PC-3 (cell line): ENCODE measurements at regions not wholly inside any gene's neighbourhood (a gene's known extent, or its start where the extent isn't known, plus 50 kb on each side); places are given as distances from the start of the nearest gene placed in this dataset.
"Not testable (repeated sequence)": the region's sequence is repeated elsewhere in the genome, so short reads cannot be mapped to it uniquely, and the experiment has no call there.

Source experiments
- ATAC-seq: fragments of 200-7000 bp; cut with Tn5 transposase; 2 replicates; pipeline ENCODE4 v1.9.1; 2020; ENCODE audit warnings: mild to moderate bottlenecking, moderate library complexity
- BruUV-seq: library from RNA; stranded (reverse); fragments of 400-500 nt; replicated peaks from 2 replicates; lab custom pipeline; 2021; lab: Mats Ljungman, UMichigan
- CTCF ChIA-PET: fragments of 300-600 bp; sonication (Branson Sonifier 250); formaldehyde crosslinking; loops from one replicate; lab custom pipeline; 2022; ENCODE audit warnings: antibody characterized with exemption; lab: Charles Lee
- POLR2A ChIA-PET: fragments of 300-600 bp; sonication (Branson Sonifier 250); formaldehyde crosslinking; loops from one replicate; lab custom pipeline; 2022; ENCODE audit warnings: antibody characterized with exemption; ENCODE audit not compliant: unreplicated experiment; lab: Charles Lee
- DNase-seq: peaks from one replicate; pipeline ENCODE4 v3.0.0-alpha.2; 2015
- H2AFZ ChIP-seq: fragments of 300-600 bp; sonication (generic); 2 replicates; pipeline ENCODE4 v1.6.0; 2016; ENCODE audit warnings: antibody characterized with exemption, low read length
- H3F3A ChIP-seq: fragments of 300-600 bp; sonication (generic); one replicate; pipeline ENCODE4 v1.6.0; 2017; ENCODE audit warnings: antibody characterized with exemption, low read length, control low read depth, mild to moderate bottlenecking; ENCODE audit not compliant: unreplicated experiment
- H3K27ac ChIP-seq: fragments of 300-600 bp; sonication (generic); 2 replicates; pipeline ENCODE4 v1.5.1; 2016; ENCODE audit warnings: mild to moderate bottlenecking, low read length
- H3K27me3 ChIP-seq: fragments of 300-600 bp; sonication (generic); 2 replicates; pipeline ENCODE4 v1.6.1; 2016; ENCODE audit warnings: low read length, mixed read lengths
- H3K36me3 ChIP-seq: fragments of 300-600 bp; sonication (generic); 2 replicates; pipeline ENCODE4 v1.6.1; 2016; ENCODE audit warnings: low read depth, mixed run types, low read length, mixed read lengths
- H3K4me1 ChIP-seq: fragments of 300-600 bp; sonication (generic); 2 replicates; pipeline ENCODE4 v1.5.1; 2016; ENCODE audit warnings: low read length; ENCODE audit not compliant: insufficient read depth
- H3K4me2 ChIP-seq: fragments of 300-600 bp; sonication (generic); 2 replicates; pipeline ENCODE4 v1.6.0; 2016; ENCODE audit warnings: low read length
- H3K4me3 ChIP-seq: fragments of 300-600 bp; sonication (generic); 2 replicates; pipeline ENCODE4 v1.5.1; 2016; ENCODE audit warnings: mild to moderate bottlenecking, low read length, mixed read lengths
- H3K79me2 ChIP-seq: fragments of 300-600 bp; sonication (generic); 2 replicates; pipeline ENCODE4 v1.6.1; 2017; ENCODE audit warnings: low read length, mixed read lengths
- H3K9ac ChIP-seq: fragments of 300-600 bp; sonication (generic); 2 replicates; pipeline ENCODE4 v1.6.0; 2016; ENCODE audit warnings: mild to moderate bottlenecking, low read length
- H3K9me2 ChIP-seq: fragments of 300-600 bp; sonication (generic); replicated peaks from 2 replicates; pipeline ENCODE4 v1.6.1; 2016; ENCODE audit warnings: mixed run types, low read length, mixed read lengths
- H3K9me3 ChIP-seq: fragments of 300-600 bp; sonication (generic); 2 replicates; pipeline ENCODE4 v1.6.1; 2016; ENCODE audit warnings: low read length, mixed read lengths
- H4K20me1 ChIP-seq: fragments of 300-600 bp; sonication (generic); 2 replicates; pipeline ENCODE4 v1.6.1; 2016; ENCODE audit warnings: low read length, mixed read lengths
- CTCF ChIP-seq: fragments of 300-600 bp; sonication (generic); conservative IDR thresholded peaks from 2 replicates; pipeline ENCODE4 v1.5.1; 2017; ENCODE audit warnings: antibody characterized with exemption, low read depth, mild to moderate bottlenecking, low read length
- EZH2 ChIP-seq: fragments of 300-600 bp; sonication (generic); IDR thresholded peaks from one replicate; pipeline ENCODE4 v1.6.1; 2017; ENCODE audit warnings: antibody characterized with exemption, mild to moderate bottlenecking, low read length; ENCODE audit not compliant: unreplicated experiment
- EZH2phosphoT487 ChIP-seq: fragments of 300-600 bp; sonication (generic); IDR thresholded peaks from 2 replicates; pipeline ENCODE4 v1.6.1; 2018; ENCODE audit warnings: mild to moderate bottlenecking, antibody characterized with exemption, low read length, borderline replicate concordance
- intact Hi-C: fragments of 100-400 bp; cut with micrococcal nuclease; formaldehyde crosslinking; loops from 2 replicates; pipeline ENCODE4 v1.9.0; 2023

GRCh38 chr7:51824050-51824449 is 507.4 kb upstream of the COBL start:
- Histone ChIP-seq H3K4me3 (no peak overlapping the region), H3K36me3 (no peaks in the 10 kb centered on the region), H3K79me2 (no peaks in the 10 kb centered on the region), H3K27ac (no peak overlapping the region), H3K9ac (no peak overlapping the region), H2AFZ (no peak overlapping the region), H3F3A (no peaks in the 10 kb centered on the region), H3K4me1 (no peaks in the 10 kb centered on the region), H3K4me2 (no peak overlapping the region), H3K9me3 (peaks cover 5% of the 10 kb centered on the region), H3K9me2 (no peaks in the 10 kb centered on the region), H3K27me3 (no peaks in the 10 kb centered on the region), H4K20me1 (no peaks in the 10 kb centered on the region)
- ATAC-seq = no peak
- no TSS peak for BruUV-seq
- DNase-seq = no peak
- ChIA-PET CTCF (no interaction called here), POLR2A (no interaction called here)
- intact Hi-C loops = no loop called here
- no peak for TF ChIP-seq CTCF
- no peak for TF ChIP-seq EZH2phosphoT487
- no peak for TF ChIP-seq EZH2

DNA sequence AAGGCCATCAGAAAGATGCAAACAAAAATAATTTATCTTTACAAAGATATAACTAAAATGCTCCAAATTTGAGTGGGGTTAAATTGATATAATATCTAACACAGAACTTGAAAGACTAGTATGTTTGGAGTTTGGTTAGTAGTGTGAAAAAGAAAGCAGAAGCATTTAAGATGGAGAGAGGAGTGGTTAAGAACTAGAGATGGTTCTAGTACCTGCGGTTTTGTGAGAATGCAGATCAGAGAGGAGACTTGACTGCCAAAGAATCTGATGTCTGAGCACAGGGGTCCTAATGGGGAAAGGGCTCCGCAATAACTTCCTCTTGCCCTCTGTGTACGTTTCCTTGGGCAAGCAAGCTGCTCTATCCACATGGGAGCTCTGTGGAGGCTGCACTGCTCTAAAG is 506.8 kb upstream of the COBL start:
- DNase-seq (no peak), ATAC-seq (no peak)
- BruUV-seq = no TSS peak
- Histone ChIP-seq H3K27ac (no peak overlapping the region), H3K9me3 (peaks cover 5% of the 10 kb centered on the region), H4K20me1 (no peaks in the 10 kb centered on the region), H3K9me2 (no peaks in the 10 kb centered on the region), H3K4me3 (no peak overlapping the region), H3K4me1 (no peaks in the 10 kb centered on the region), H3K27me3 (no peaks in the 10 kb centered on the region), H3K79me2 (no peaks in the 10 kb centered on the region), H3K36me3 (no peaks in the 10 kb centered on the region), H2AFZ (no peak overlapping the region), H3K9ac (no peak overlapping the region), H3F3A (no peaks in the 10 kb centered on the region), H3K4me2 (no peak overlapping the region)
- CTCF ChIA-PET = no interaction called here
- POLR2A ChIA-PET = no interaction called here
- TF ChIP-seq CTCF (no peak), EZH2phosphoT487 (no peak), EZH2 (no peak)
- intact Hi-C loops = no loop called here

GRCh38 chr7:51817694-51818225 is 501.2 kb upstream of the COBL start:
- Histone ChIP-seq H3K79me2 (no peaks in the 10 kb centered on the region), H3K4me1 (no peaks in the 10 kb centered on the region), H3K36me3 (no peaks in the 10 kb centered on the region), H3K27ac (no peak overlapping the region), H3K9me3 (peaks cover 3% of the 10 kb centered on the region; the same call in 1 of the 2 replicates), H4K20me1 (no peaks in the 10 kb centered on the region), H3F3A (no peaks in the 10 kb centered on the region), H3K9me2 (no peaks in the 10 kb centered on the region), H2AFZ (no peak overlapping the region), H3K4me2 (no peak overlapping the region), H3K9ac (no peak overlapping the region), H3K4me3 (no peak overlapping the region), H3K27me3 (no peaks in the 10 kb centered on the region)
- POLR2A ChIA-PET = no interaction called here
- ATAC-seq (no peak), DNase-seq (no peak)
- intact Hi-C loops = no loop called here
- BruUV-seq = no TSS peak
- CTCF ChIA-PET = no interaction called here
- TF ChIP-seq EZH2phosphoT487 (no peak), EZH2 (no peak), CTCF (no peak)

DNA sequence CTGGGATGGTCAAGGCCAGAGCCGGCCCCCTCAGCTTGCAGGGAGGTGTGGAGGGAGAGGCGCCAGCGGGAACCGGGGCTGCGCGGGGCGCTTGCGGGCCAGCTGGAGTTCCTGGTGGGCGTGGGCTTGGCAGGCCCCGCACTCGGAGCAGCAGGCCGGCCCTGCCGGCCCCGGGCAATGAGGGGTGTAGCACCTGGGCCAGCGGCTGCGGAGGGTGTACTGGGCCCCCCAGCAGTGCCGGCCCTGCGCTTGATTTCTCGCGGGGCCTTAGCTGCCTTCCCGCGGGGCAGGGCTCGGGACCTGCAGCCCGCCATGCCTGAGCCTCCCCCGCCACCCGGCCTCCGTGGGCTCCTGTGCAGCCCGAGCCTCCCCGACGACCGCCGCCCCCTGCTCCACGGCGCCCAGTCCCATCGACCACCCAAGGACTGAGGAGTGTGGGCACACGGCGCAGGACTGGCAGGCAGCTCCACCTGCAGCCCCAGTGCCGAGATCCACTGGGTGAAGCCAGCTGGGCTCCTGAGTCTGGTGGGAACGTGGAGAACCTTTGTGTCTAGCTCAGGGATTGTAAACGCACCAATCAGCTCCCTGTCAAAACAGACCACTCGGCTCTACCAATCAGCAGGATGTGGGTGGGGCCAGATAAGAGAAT is 489.3 kb upstream of the COBL start:
- BruUV-seq, intact Hi-C loops, CTCF ChIA-PET, H3F3A ChIP-seq, H3K4me1 ChIP-seq, H3K9me3 ChIP-seq, POLR2A ChIA-PET, DNase-seq, H3K79me2 ChIP-seq, H3K27ac ChIP-seq, H2AFZ ChIP-seq, H4K20me1 ChIP-seq, H3K36me3 ChIP-seq, H3K9ac ChIP-seq, H3K27me3 ChIP-seq, H3K4me3 ChIP-seq, H3K9me2 ChIP-seq, ATAC-seq, H3K4me2 ChIP-seq: not testable (repeated sequence)
